CD4-positive, alpha-beta T cell treated with Interleukin-17A for 1 hour (primary cell): ENCODE measurements at regions not wholly inside any gene's neighbourhood (a gene's known extent, or its start where the extent isn't known, plus 50 kb on each side); places are given as distances from the start of the nearest gene placed in this dataset.
"Not testable (repeated sequence)": the region's sequence is repeated elsewhere in the genome, so short reads cannot be mapped to it uniquely, and the experiment has no call there.

Experiments
- DNase-seq: peaks from one replicate; pipeline ENCODE4 v3.0.0-alpha.2; 2020

GRCh38 chr12:46569826-46570439 lies 197.4 kb upstream of the SLC38A2 start:
- no peak for DNase-seq

GRCh38 chr12:46567667-46568066 lies 195.1 kb upstream of the SLC38A2 start:
- no peak for DNase-seq

GRCh38 chr12:46562625-46563225 lies 190.2 kb upstream of the SLC38A2 start:
- no peak for DNase-seq

GRCh38 chr12:46561769-46562624 lies 189.4 kb upstream of the SLC38A2 start:
- DNase-seq = not testable (repeated sequence)

- no peak for DNase-seq
These were observed 188.3 kb upstream of the SLC38A2 start for GRCh38 chr12:46560874-46561273.

GRCh38 chr12:46560089-46560488 lies 187.5 kb upstream of the SLC38A2 start:
- DNase-seq = no peak

- DNase-seq = no peak
These were observed 186.7 kb upstream of the SLC38A2 start for GRCh38 chr12:46559311-46559710.

- no peak for DNase-seq
These were observed 186.1 kb upstream of the SLC38A2 start for GRCh38 chr12:46558677-46559076.

- DNase-seq = no peak
These were observed 185.2 kb upstream of the SLC38A2 start for GRCh38 chr12:46557539-46558373.

GRCh38 chr12:46556819-46557524 lies 184.4 kb upstream of the SLC38A2 start:
- no peak for DNase-seq

GRCh38 chr12:46556105-46556559 lies 183.6 kb upstream of the SLC38A2 start:
- DNase-seq = no peak

- DNase-seq = no peak
These were observed 182.9 kb upstream of the SLC38A2 start for GRCh38 chr12:46555406-46555852.

- DNase-seq = no peak
These were observed 181.9 kb upstream of the SLC38A2 start for GRCh38 chr12:46554460-46554859.

GRCh38 chr12:46553911-46554310 lies 181.3 kb upstream of the SLC38A2 start:
- DNase-seq = no peak

GRCh38 chr12:46553266-46553665 lies 180.7 kb upstream of the SLC38A2 start:
- DNase-seq = no peak

GRCh38 chr12:46550266-46550879 lies 177.8 kb upstream of the SLC38A2 start:
- DNase-seq = no peak

- no peak for DNase-seq
These were observed 177.1 kb upstream of the SLC38A2 start for GRCh38 chr12:46549527-46550265.

- DNase-seq = no peak
These were observed 176.1 kb upstream of the SLC38A2 start for GRCh38 chr12:46548605-46549071.

- no peak for DNase-seq
These were observed 175.1 kb upstream of the SLC38A2 start for GRCh38 chr12:46547421-46548354.
